Neural cell (in vitro differentiated cells): ENCODE measurements at regions not wholly inside any gene's neighbourhood (a gene's known extent, or its start where the extent isn't known, plus 50 kb on each side); places are given as distances from the start of the nearest gene placed in this dataset.

ENCODE experiments used
- H2AFZ ChIP-seq: fragments of 200-600, 300-800 bp; sonication (generic), shearing (Covaris generic); 2 replicates; pipeline ENCODE4 v1.6.0; 2014; ENCODE audit warnings: low read depth, mild to moderate bottlenecking, antibody characterized with exemption, low read length, moderate library complexity
- H3F3A ChIP-seq: fragments of 200-600 bp; shearing (Covaris generic); 2 replicates; pipeline ENCODE4 v1.6.1; 2016; ENCODE audit warnings: mild to moderate bottlenecking, moderate library complexity, mixed read lengths, antibody characterized with exemption, low read length; ENCODE audit not compliant: insufficient read depth, poor library complexity, severe bottlenecking
- H3K27ac ChIP-seq: fragments of 200-600, 300-800 bp; sonication (generic), shearing (Covaris generic); 2 replicates; pipeline ENCODE4 v1.5.1; 2014; ENCODE audit warnings: mild to moderate bottlenecking, low read length, moderate library complexity
- H3K27me3 ChIP-seq: fragments of 300-800, 200-600 bp; sonication (generic), shearing (Covaris generic); 2 replicates; pipeline ENCODE4 v1.6.0; 2014; ENCODE audit warnings: mild to moderate bottlenecking, low read depth, low read length, moderate library complexity; ENCODE audit not compliant: insufficient read depth
- H3K36me3 ChIP-seq: fragments of 300-800, 200-600 bp; sonication (generic), shearing (Covaris generic); 2 replicates; pipeline ENCODE4 v1.5.1; 2014; ENCODE audit warnings: mild to moderate bottlenecking, antibody characterized with exemption, low read length, moderate library complexity; ENCODE audit not compliant: insufficient read depth
- H3K4me2 ChIP-seq: fragments of 300-800, 200-600 bp; sonication (generic), shearing (Covaris generic); 2 replicates; pipeline ENCODE4 v1.6.0; 2014; ENCODE audit warnings: mild to moderate bottlenecking, low read length
- H3K4me3 ChIP-seq: fragments of 300-800, 200-600 bp; sonication (generic), shearing (Covaris generic); 2 replicates; pipeline ENCODE4 v1.5.1; 2014; ENCODE audit warnings: mild to moderate bottlenecking, low read length, moderate library complexity
- H3K79me2 ChIP-seq: fragments of 200-600 bp; shearing (Covaris generic); replicated peaks from 2 replicates; pipeline ENCODE4 v1.6.0; 2014; ENCODE audit warnings: mild to moderate bottlenecking, low read length, moderate library complexity; ENCODE audit not compliant: insufficient read depth
- H3K9ac ChIP-seq: fragments of 300-800, 200-600 bp; sonication (generic), shearing (Covaris generic); 2 replicates; pipeline ENCODE4 v1.6.1; 2016; ENCODE audit warnings: mild to moderate bottlenecking, low read length, mixed read lengths
- H3K9me2 ChIP-seq: fragments of 200-600 bp; shearing (Covaris generic); 2 replicates; pipeline ENCODE4 v1.6.1; 2016; ENCODE audit warnings: mild to moderate bottlenecking, low read length, mixed read lengths; ENCODE audit not compliant: insufficient read depth
- H3K9me3 ChIP-seq: fragments of 200-600, 300-800 bp; sonication (generic), shearing (Covaris generic); 2 replicates; pipeline ENCODE4 v1.6.1; 2016; ENCODE audit warnings: mild to moderate bottlenecking, mixed run types, low read length, moderate library complexity, mixed read lengths
- H4K20me1 ChIP-seq: fragments of 200-600 bp; shearing (Covaris generic); 2 replicates; pipeline ENCODE4 v1.6.1; 2016; ENCODE audit warnings: mild to moderate bottlenecking, mixed run types; ENCODE audit not compliant: insufficient read depth
- CTCF ChIP-seq: fragments of 450-650 bp; IDR thresholded peaks from 2 replicates; pipeline ENCODE4 v1.5.1; 2014; ENCODE audit warnings: antibody characterized with exemption, mild to moderate bottlenecking, moderate library complexity; ENCODE audit not compliant: poor library complexity, severe bottlenecking
- EP300 ChIP-seq: fragments of 450-650 bp; conservative IDR thresholded peaks from 2 replicates; pipeline ENCODE4 v1.6.1; 2014; ENCODE audit warnings: antibody characterized with exemption, mild to moderate bottlenecking, moderate library complexity; ENCODE audit not compliant: poor library complexity, severe bottlenecking
- EZH2 ChIP-seq: fragments of 200-600, 300-800 bp; shearing (Covaris generic), sonication (generic); IDR thresholded peaks from 2 replicates; pipeline ENCODE4 v1.6.1; 2014; ENCODE audit warnings: antibody characterized with exemption, low read length, borderline replicate concordance, mild to moderate bottlenecking; ENCODE audit not compliant: insufficient read depth, poor library complexity, severe bottlenecking
- MXI1 ChIP-seq: fragments of 450-650 bp; conservative IDR thresholded peaks from 2 replicates; pipeline ENCODE4 v1.6.1; 2014; ENCODE audit warnings: antibody characterized with exemption, mild to moderate bottlenecking; ENCODE audit not compliant: poor library complexity, severe bottlenecking
- POLR2AphosphoS5 ChIP-seq: IDR thresholded peaks from 2 replicates; pipeline ENCODE4 v1.6.1; 2012
- RAD21 ChIP-seq: fragments of 450-650 bp; conservative IDR thresholded peaks from 2 replicates; pipeline ENCODE4 v1.6.1; 2014; ENCODE audit warnings: antibody characterized with exemption, mild to moderate bottlenecking, moderate library complexity
- REST ChIP-seq: IDR thresholded peaks from 2 replicates; pipeline ENCODE4 v1.6.1; 2012; ENCODE audit warnings: borderline replicate concordance
- SMC3 ChIP-seq: fragments of 450-650 bp; conservative IDR thresholded peaks from 2 replicates; pipeline ENCODE4 v1.6.1; 2014; ENCODE audit warnings: antibody characterized with exemption, mild to moderate bottlenecking, moderate library complexity; ENCODE audit not compliant: poor library complexity
- TAF1 ChIP-seq: IDR thresholded peaks from 2 replicates; pipeline ENCODE4 v1.6.1; 2012; ENCODE audit warnings: low read depth

GRCh38 chr2:194087089-194087958 is 1569.7 kb upstream of the SLC39A10 start:
- no peaks in the 10 kb centered on the region for H3K9me2 ChIP-seq
- H3K27me3 ChIP-seq, result no peaks in the 10 kb centered on the region
- no peak overlapping the region for H3K4me2 ChIP-seq
- no peak overlapping the region for H3K9ac ChIP-seq
- H4K20me1 ChIP-seq, result no peaks in the 10 kb centered on the region
- no peaks in the 10 kb centered on the region for H3K36me3 ChIP-seq
- H2AFZ ChIP-seq, result no peak overlapping the region
- H3K9me3 ChIP-seq, result no peaks in the 10 kb centered on the region
- H3K27ac ChIP-seq, result no peak overlapping the region
- no peak for TF ChIP-seq RAD21
- no peak for TF ChIP-seq REST
- TF ChIP-seq POLR2AphosphoS5, result no peak
- TF ChIP-seq MXI1, result no peak
- TF ChIP-seq CTCF, result no peak
- TF ChIP-seq EZH2, result no peak
- TF ChIP-seq SMC3, result no peak
- TF ChIP-seq EP300, result no peak
- TF ChIP-seq TAF1, result no peak
- H3K4me3 ChIP-seq, result no peak overlapping the region
- no peaks in the 10 kb centered on the region for H3K79me2 ChIP-seq
- H3F3A ChIP-seq, result no peaks in the 10 kb centered on the region

GRCh38 chr2:194086129-194086528 is 1570.9 kb upstream of the SLC39A10 start:
- TF ChIP-seq POLR2AphosphoS5 (no peak), SMC3 (no peak)
- H3K9me3 ChIP-seq, result no peaks in the 10 kb centered on the region
- no peaks in the 10 kb centered on the region for H3K9me2 ChIP-seq
- H3K79me2 ChIP-seq, result no peaks in the 10 kb centered on the region
- no peaks in the 10 kb centered on the region for H3K27me3 ChIP-seq
- no peak overlapping the region for H3K9ac ChIP-seq
- no peaks in the 10 kb centered on the region for H3F3A ChIP-seq
- no peak overlapping the region for H3K4me3 ChIP-seq
- no peak overlapping the region for H3K27ac ChIP-seq
- no peak overlapping the region for H3K4me2 ChIP-seq
- no peaks in the 10 kb centered on the region for H4K20me1 ChIP-seq
- H2AFZ ChIP-seq, result no peak overlapping the region
- H3K36me3 ChIP-seq, result no peaks in the 10 kb centered on the region
